ENCODE measurements at regions not wholly inside any gene's neighbourhood (a gene's known extent, or its start where the extent isn't known, plus 50 kb on each side); places are given as distances from the start of the nearest gene placed in this dataset.

GRCh38 chr20:60306105-60306504 lies 347.9 kb downstream of the CDH26 start:
- H3K27me3 ChIP-seq, result no peaks in the 10 kb centered on the region
- H3K4me3 ChIP-seq (ENCODE audit: low read depth in 1 of 2, low read length in 1 of 2), result no peak overlapping the region
- peaks cover 16% of the 10 kb centered on the region for H3K36me3 ChIP-seq
- no peak overlapping the region for H3K27ac ChIP-seq
- TF ChIP-seq, protein P1, sequence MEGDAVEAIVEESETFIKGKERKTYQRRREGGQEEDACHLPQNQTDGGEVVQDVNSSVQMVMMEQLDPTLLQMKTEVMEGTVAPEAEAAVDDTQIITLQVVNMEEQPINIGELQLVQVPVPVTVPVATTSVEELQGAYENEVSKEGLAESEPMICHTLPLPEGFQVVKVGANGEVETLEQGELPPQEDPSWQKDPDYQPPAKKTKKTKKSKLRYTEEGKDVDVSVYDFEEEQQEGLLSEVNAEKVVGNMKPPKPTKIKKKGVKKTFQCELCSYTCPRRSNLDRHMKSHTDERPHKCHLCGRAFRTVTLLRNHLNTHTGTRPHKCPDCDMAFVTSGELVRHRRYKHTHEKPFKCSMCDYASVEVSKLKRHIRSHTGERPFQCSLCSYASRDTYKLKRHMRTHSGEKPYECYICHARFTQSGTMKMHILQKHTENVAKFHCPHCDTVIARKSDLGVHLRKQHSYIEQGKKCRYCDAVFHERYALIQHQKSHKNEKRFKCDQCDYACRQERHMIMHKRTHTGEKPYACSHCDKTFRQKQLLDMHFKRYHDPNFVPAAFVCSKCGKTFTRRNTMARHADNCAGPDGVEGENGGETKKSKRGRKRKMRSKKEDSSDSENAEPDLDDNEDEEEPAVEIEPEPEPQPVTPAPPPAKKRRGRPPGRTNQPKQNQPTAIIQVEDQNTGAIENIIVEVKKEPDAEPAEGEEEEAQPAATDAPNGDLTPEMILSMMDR (IDR thresholded peaks at IDR 0.05), result no peak
- H3K4me1 ChIP-seq (ENCODE audit: control insufficient read depth in 1 of 2, insufficient read depth in 1 of 2, low read depth in 1 of 2, low read length in 1 of 2), result peaks cover 14 to 23% of the 10 kb centered on the region in 2 experiments
- no peaks in the 10 kb centered on the region for H3K9me3 ChIP-seq

GRCh38 chr20:60306551-60306950 lies 348.3 kb downstream of the CDH26 start:
- no peaks in the 10 kb centered on the region for H3K27me3 ChIP-seq
- H3K36me3 ChIP-seq, result peaks cover 16% of the 10 kb centered on the region
- no peak overlapping the region for H3K27ac ChIP-seq
- TF ChIP-seq, protein P1 (IDR thresholded peaks at IDR 0.05), result no peak
- H3K4me1 ChIP-seq (ENCODE audit: control insufficient read depth in 1 of 2, insufficient read depth in 1 of 2, low read depth in 1 of 2, low read length in 1 of 2), result peaks cover 14 to 23% of the 10 kb centered on the region in 2 experiments
- no peaks in the 10 kb centered on the region for H3K9me3 ChIP-seq
- H3K4me3 ChIP-seq (ENCODE audit: low read depth in 1 of 2, low read length in 1 of 2), result no peak overlapping the region

GRCh38 chr20:60310560-60311349 lies 352.5 kb downstream of the CDH26 start:
- peaks cover 11% of the 10 kb centered on the region for H3K36me3 ChIP-seq
- TF ChIP-seq, protein P1 (IDR thresholded peaks at IDR 0.05), result no peak
- no peaks in the 10 kb centered on the region for H3K9me3 ChIP-seq
- no peaks in the 10 kb centered on the region for H3K4me1 ChIP-seq (ENCODE audit: control insufficient read depth in 1 of 2, insufficient read depth in 1 of 2, low read depth in 1 of 2, low read length in 1 of 2)
- no peak overlapping the region for H3K4me3 ChIP-seq (ENCODE audit: low read depth in 1 of 2, low read length in 1 of 2)
- H3K27ac ChIP-seq, result no peak overlapping the region
- H3K27me3 ChIP-seq, result no peaks in the 10 kb centered on the region

GRCh38 chr20:60313191-60313590 lies 355.0 kb downstream of the CDH26 start:
- no peaks in the 10 kb centered on the region for H3K9me3 ChIP-seq
- TF ChIP-seq, protein P1 (IDR thresholded peaks at IDR 0.05), result no peak
- H3K36me3 ChIP-seq, result peaks cover 23% of the 10 kb centered on the region

GRCh38 chr20:60313614-60314013 lies 355.4 kb downstream of the CDH26 start:
- Histone ChIP-seq H3K27me3 (no peaks in the 10 kb centered on the region), H3K36me3 (peaks cover 20% of the 10 kb centered on the region), H3K4me1 (ENCODE audit: control insufficient read depth in 1 of 2, insufficient read depth in 1 of 2, low read depth in 1 of 2, low read length in 1 of 2) (no peaks in the 10 kb centered on the region), H3K9me3 (no peaks in the 10 kb centered on the region), H3K27ac (no peak overlapping the region), H3K4me3 (ENCODE audit: low read depth in 1 of 2, low read length in 1 of 2) (no peak overlapping the region)
- TF ChIP-seq, protein P1 (IDR thresholded peaks at IDR 0.05), result no peak

More at GRCh38 chr20:60313191-60313590, 355.0 kb downstream of the CDH26 start:
- no peaks in the 10 kb centered on the region for H3K27me3 ChIP-seq
- no peaks in the 10 kb centered on the region for H3K4me1 ChIP-seq (ENCODE audit: control insufficient read depth in 1 of 2, insufficient read depth in 1 of 2, low read depth in 1 of 2, low read length in 1 of 2)
- H3K27ac ChIP-seq, result no peak overlapping the region
- no peak overlapping the region for H3K4me3 ChIP-seq (ENCODE audit: low read depth in 1 of 2, low read length in 1 of 2)
